ENCODE measurements at regions not wholly inside any gene's neighbourhood (a gene's known extent, or its start where the extent isn't known, plus 50 kb on each side); places are given as distances from the start of the nearest gene placed in this dataset.

GRCh38 chr11:135043434-135043833, 631.4 kb upstream of the B3GAT1 start:
- no peaks in the 10 kb centered on the region for H3K36me3 Mint-ChIP-seq (ENCODE audit: insufficient read depth in 1 of 3, low read depth in 3 of 3)
- H3K27me3 Mint-ChIP-seq (ENCODE audit: low read depth) = peaks cover 3% of the 10 kb centered on the region
- Histone ChIP-seq H4K91ac (ENCODE audit: insufficient read length, low read depth, low read length) (no peak overlapping the region), H2BK20ac (ENCODE audit: low read depth, low read length, poor library complexity, severe bottlenecking) (no peak overlapping the region), H2AFZ (ENCODE audit: low read length) (no peak overlapping the region), H2BK120ac (ENCODE audit: low read depth, low read length, poor library complexity, severe bottlenecking) (no peak overlapping the region), H3K23ac (ENCODE audit: insufficient read length, low read depth, low read length) (no peak overlapping the region), H3K4me2 (ENCODE audit: insufficient read depth, insufficient read length, low read length) (no peak overlapping the region), H3K4me1 (ENCODE audit: insufficient read depth, low read length) (no peaks in the 10 kb centered on the region), H2AK5ac (ENCODE audit: insufficient read length, low read length) (no peak overlapping the region), H3K18ac (ENCODE audit: insufficient read length, low read depth, low read length) (no peak overlapping the region), H4K20me1 (ENCODE audit: control insufficient read depth, insufficient read depth, insufficient read length) (no peaks in the 10 kb centered on the region), H3K79me2 (ENCODE audit: insufficient read depth, low read length) (no peaks in the 10 kb centered on the region), H2BK15ac (ENCODE audit: low read depth, low read length) (no peak overlapping the region), H2BK5ac (ENCODE audit: insufficient read length, low read length) (no peak overlapping the region), H3K56ac (ENCODE audit: insufficient read length, low read depth, low read length) (no peak overlapping the region), H3K9me3 (ENCODE audit: control insufficient read depth, low read depth, low read length) (no peaks in the 10 kb centered on the region), H3K27me3 (ENCODE audit: insufficient read depth, low read length) (no peaks in the 10 kb centered on the region), H2BK12ac (ENCODE audit: insufficient read length, low read depth, low read length) (no peak overlapping the region), H3K14ac (ENCODE audit: insufficient read depth, low read length) (no peak overlapping the region; the same call in 1 of the 2 replicates), H4K5ac (ENCODE audit: insufficient read length, low read depth, low read length) (no peak overlapping the region), H3K23me2 (ENCODE audit: insufficient read length, low read depth, low read length, poor library complexity, severe bottlenecking) (no peaks in the 10 kb centered on the region), H3K27ac (ENCODE audit: insufficient read length, low read depth, low read length) (no peak overlapping the region), H4K8ac (replicated peaks; ENCODE audit: insufficient read length, low read depth, low read length) (no peak overlapping the region), H3K9ac (ENCODE audit: extremely low read depth, insufficient read length, low read length) (no peak overlapping the region), H3K79me1 (ENCODE audit: insufficient read depth, low read depth, low read length, poor library complexity, severe bottlenecking) (no peaks in the 10 kb centered on the region), H3T11ph (ENCODE audit: low read length) (no peak overlapping the region), H3K4ac (ENCODE audit: low read depth, low read length) (no peak overlapping the region)
- DNase-seq = no peak
- no peak for TF ChIP-seq CTCF (conservative IDR thresholded peaks at IDR 0.05)
- H3K27ac Mint-ChIP-seq = no peak overlapping the region
- no peaks in the 10 kb centered on the region for H3K9me3 Mint-ChIP-seq
- peaks cover 9 to 14% of the 10 kb centered on the region in 2 experiments for H3K4me1 Mint-ChIP-seq
- H3K4me3 Mint-ChIP-seq = no peak overlapping the region
- WGBS (ENCODE audit: extremely low coverage, insufficient read length, low lambda C conversion rate) = no CpG with 5 or more reads among the region's 4 CpGs
